ENCODE measurements at regions not wholly inside any gene's neighbourhood (a gene's known extent, or its start where the extent isn't known, plus 50 kb on each side); places are given as distances from the start of the nearest gene placed in this dataset.

DNA sequence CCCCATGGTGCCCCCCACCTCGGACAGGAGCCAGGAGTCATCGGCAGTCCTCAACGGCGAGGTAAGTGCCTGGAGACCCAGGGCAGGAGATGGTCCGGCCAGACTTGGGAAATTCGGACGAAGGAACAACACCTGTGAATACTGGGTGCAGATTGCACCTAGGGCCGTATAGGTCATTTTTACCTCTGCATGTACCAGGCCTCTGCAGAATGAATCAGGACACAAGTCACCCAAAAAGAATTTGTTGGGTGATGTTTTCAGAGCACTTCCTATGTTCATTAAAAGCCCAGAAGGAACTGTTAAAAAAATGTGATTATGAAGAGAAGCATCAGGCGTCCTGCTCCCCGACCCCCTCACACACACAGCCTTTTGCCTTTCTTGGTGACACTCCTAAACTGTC, 93.9 kb downstream of the C11orf91 start:
- in situ Hi-C loops (cut with HindIII; ENCODE audit: low sequenced_read_pairs), result no loop called here
- TF ChIP-seq, protein P1, sequence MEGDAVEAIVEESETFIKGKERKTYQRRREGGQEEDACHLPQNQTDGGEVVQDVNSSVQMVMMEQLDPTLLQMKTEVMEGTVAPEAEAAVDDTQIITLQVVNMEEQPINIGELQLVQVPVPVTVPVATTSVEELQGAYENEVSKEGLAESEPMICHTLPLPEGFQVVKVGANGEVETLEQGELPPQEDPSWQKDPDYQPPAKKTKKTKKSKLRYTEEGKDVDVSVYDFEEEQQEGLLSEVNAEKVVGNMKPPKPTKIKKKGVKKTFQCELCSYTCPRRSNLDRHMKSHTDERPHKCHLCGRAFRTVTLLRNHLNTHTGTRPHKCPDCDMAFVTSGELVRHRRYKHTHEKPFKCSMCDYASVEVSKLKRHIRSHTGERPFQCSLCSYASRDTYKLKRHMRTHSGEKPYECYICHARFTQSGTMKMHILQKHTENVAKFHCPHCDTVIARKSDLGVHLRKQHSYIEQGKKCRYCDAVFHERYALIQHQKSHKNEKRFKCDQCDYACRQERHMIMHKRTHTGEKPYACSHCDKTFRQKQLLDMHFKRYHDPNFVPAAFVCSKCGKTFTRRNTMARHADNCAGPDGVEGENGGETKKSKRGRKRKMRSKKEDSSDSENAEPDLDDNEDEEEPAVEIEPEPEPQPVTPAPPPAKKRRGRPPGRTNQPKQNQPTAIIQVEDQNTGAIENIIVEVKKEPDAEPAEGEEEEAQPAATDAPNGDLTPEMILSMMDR (IDR thresholded peaks at IDR 0.05; ENCODE audit: low read depth, low read length), result no peak
- H3K4me3 ChIP-seq (ENCODE audit: low read depth, low read length), result no peak overlapping the region
- DNase-seq (ENCODE audit: low read depth, low spot score), result no peak

DNA sequence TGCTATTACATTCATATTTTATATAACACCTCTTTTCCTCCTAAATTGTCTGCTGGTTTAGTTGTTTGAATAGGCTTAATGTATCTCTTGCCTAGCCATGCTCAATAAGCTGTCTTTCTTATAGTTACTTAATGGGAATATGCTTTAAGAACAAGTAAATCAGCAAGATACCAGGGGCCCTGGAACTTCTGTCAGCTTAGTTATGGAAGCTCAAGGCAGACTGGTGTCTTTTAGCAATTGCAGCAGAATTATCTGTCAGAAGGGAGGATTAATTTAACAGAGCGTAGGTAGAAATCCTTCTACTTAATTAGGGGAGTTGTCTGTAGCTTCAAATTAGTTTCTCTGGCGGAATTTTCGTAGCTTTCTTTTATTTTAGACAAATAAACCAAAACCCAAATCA, 94.9 kb downstream of the C11orf91 start:
- in situ Hi-C loops (cut with HindIII; ENCODE audit: low sequenced_read_pairs), result no loop called here

DNA sequence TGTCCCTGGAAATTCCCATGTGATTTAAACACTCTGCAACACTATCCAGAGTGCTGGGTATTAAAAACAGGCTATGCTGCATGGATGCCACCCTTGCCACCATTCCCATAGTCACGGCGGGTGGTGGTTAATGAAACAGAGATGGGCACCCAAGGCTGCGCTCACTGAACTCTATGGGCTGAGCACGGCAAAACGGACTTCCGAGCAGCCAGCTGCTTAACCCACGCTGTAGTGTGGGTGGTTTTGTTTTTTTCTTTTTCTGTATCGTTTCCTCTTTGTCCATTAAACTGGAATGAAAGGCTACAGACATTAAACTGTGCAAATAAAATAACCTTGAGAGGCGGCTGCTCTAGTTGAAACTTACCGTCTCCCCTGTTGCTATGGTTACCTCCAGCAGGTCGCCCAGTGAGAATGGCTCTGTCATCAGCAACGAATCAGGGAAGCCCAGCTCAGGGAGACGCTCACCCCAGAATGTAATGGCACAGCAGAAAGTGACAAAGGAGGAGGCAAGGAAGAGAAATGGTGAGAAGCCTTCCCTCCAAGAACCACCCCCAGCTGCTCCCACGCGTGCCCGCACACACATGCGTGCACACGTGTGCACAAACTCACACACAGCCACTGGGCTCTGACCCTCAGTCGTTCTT, 102.1 kb downstream of the C11orf91 start:
- TF ChIP-seq, protein P1 (IDR thresholded peaks at IDR 0.05; ENCODE audit: low read depth, low read length), result no peak
- in situ Hi-C loops (cut with HindIII; ENCODE audit: low sequenced_read_pairs), result no loop called here
- H3K4me3 ChIP-seq (ENCODE audit: low read depth, low read length), result no peak overlapping the region
- DNase-seq (ENCODE audit: low read depth, low spot score), result no peak

More for the DNA sequence above, 94.9 kb downstream of the C11orf91 start:
- DNase-seq (ENCODE audit: low read depth, low spot score), result no peak
- no peak overlapping the region for H3K4me3 ChIP-seq (ENCODE audit: low read depth, low read length)
- TF ChIP-seq, protein P1 (IDR thresholded peaks at IDR 0.05; ENCODE audit: low read depth, low read length), result no peak

DNA sequence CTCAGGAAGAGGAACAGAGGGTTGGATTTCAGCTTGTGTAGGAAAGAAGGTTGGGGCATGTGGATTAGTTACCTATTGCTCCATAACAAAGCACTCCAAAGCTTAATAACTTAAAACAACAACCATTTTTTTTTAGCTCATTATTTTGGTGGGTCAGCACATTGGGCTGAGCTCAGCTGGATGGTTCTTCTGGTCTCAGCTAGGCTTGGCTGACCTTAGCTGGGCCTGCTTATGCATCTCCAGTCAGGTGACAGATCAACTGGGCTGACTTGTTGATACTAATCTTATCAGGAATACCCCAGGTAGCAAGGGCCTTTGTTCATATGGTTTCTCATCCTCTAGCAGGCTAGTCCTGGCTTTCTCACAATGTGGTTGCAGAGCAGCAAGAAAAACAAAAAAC, 106.4 kb downstream of the C11orf91 start:
- no peak overlapping the region for H3K4me3 ChIP-seq (ENCODE audit: low read depth, low read length)
- DNase-seq (ENCODE audit: low read depth, low spot score), result no peak
- in situ Hi-C loops (cut with HindIII; ENCODE audit: low sequenced_read_pairs), result no loop called here
- TF ChIP-seq, protein P1 (IDR thresholded peaks at IDR 0.05; ENCODE audit: low read depth, low read length), result no peak

DNA sequence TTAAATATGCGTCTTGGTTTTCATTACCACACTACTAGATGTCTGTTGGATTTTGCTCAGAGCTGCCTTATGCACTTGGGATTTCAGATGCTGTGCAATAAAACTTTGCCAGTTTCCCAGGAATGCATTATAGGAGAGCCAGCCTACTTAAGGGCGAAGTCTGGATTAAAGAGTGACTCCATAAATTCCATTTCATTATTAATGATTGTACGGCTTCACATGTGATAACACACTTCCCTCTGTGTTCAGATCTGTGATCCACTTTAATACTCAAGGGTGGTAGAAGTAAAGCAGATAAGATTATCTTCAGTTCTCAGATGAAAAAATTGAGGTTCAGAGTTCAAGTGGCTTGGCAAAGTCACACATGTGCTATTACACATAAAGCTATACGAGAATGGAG, 110.2 kb downstream of the C11orf91 start:
- no peak for DNase-seq (ENCODE audit: low read depth, low spot score)
- H3K4me3 ChIP-seq (ENCODE audit: low read depth, low read length), result no peak overlapping the region
- TF ChIP-seq, protein P1 (IDR thresholded peaks at IDR 0.05; ENCODE audit: low read depth, low read length), result no peak
- in situ Hi-C loops (cut with HindIII; ENCODE audit: low sequenced_read_pairs), result no loop called here

DNA sequence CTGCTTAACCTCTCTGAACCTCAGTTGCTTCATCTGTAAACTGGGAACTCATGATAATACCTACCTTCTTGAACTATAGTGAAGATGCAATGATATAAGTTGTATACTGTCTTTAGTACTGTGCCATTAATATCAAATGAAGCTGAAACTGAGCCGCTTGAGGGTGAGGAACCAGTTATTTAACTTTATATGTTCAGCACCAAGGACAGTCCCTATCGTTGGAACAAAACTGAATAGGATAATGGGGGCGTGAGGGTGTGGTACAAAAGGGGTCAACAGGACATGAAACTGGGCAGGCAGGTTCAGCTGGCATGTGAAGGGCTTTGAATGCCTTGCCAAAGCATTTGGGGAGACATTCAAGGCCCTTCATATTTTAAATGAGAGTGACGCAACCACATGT, 112.6 kb downstream of the C11orf91 start:
- in situ Hi-C loops (cut with HindIII; ENCODE audit: low sequenced_read_pairs), result no loop called here

More for the DNA sequence above, 112.6 kb downstream of the C11orf91 start:
- no peak for DNase-seq (ENCODE audit: low read depth, low spot score)
- H3K4me3 ChIP-seq (ENCODE audit: low read depth, low read length), result no peak overlapping the region
- TF ChIP-seq, protein P1 (IDR thresholded peaks at IDR 0.05; ENCODE audit: low read depth, low read length), result no peak
